ENCODE measurements at regions not wholly inside any gene's neighbourhood (a gene's known extent, or its start where the extent isn't known, plus 50 kb on each side); places are given as distances from the start of the nearest gene placed in this dataset.

GRCh38 chr5:105978011-105978410, 1692.7 kb downstream of the EFNA5 start:
- TF ChIP-seq CTCF (conservative IDR thresholded peaks at IDR 0.05 in 1 of 2, IDR thresholded peaks at IDR 0.05 in 1 of 2; ENCODE audit: extremely low read depth in 1 of 2, insufficient read depth in 1 of 2, low read depth in 1 of 2, low read length in 2 of 2) (no peak), EZH2 (IDR thresholded peaks at IDR 0.05; ENCODE audit: borderline replicate concordance, low read length) (no peak)

Measured in mammary epithelial cell (primary cell).